HEK293T (cell line): ENCODE measurements at regions not wholly inside any gene's neighbourhood (a gene's known extent, or its start where the extent isn't known, plus 50 kb on each side); places are given as distances from the start of the nearest gene placed in this dataset.

Source experiments
- BHLHE40 ChIP-seq: fragments of 450-650 bp; IDR thresholded peaks from 2 replicates; pipeline ENCODE4 v1.6.1; 2016; ENCODE audit warnings: mild to moderate bottlenecking, moderate library complexity, borderline replicate concordance
- FOXK2 ChIP-seq: fragments of 450-650 bp; IDR thresholded peaks from 2 replicates; pipeline ENCODE4 v1.6.1; 2016; ENCODE audit warnings: mild to moderate bottlenecking
- FOXM1 ChIP-seq: fragments of 450-650 bp; IDR thresholded peaks from 2 replicates; pipeline ENCODE4 v1.6.1; 2017; ENCODE audit warnings: mild to moderate bottlenecking, borderline replicate concordance
- L3MBTL2 ChIP-seq: fragments of 450-650 bp; conservative IDR thresholded peaks from 2 replicates; pipeline ENCODE4 v1.6.1; 2016; ENCODE audit warnings: mild to moderate bottlenecking
- LEF1 ChIP-seq: fragments of 450-650 bp; IDR thresholded peaks from 2 replicates; pipeline ENCODE4 v1.6.1; 2017; ENCODE audit warnings: mild to moderate bottlenecking, borderline replicate concordance
- NFRKB ChIP-seq: fragments of 450-650 bp; IDR thresholded peaks from 2 replicates; pipeline ENCODE4 v1.6.1; 2016; ENCODE audit warnings: mild to moderate bottlenecking, moderate library complexity
- PKNOX1 ChIP-seq: fragments of 450-650 bp; IDR thresholded peaks from 2 replicates; pipeline ENCODE4 v1.6.1; 2016
- SUZ12 ChIP-seq: fragments of 450-650 bp; IDR thresholded peaks from 2 replicates; pipeline ENCODE4 v1.6.1; 2016; ENCODE audit warnings: mild to moderate bottlenecking
- TARDBP ChIP-seq: fragments of 450-650 bp; IDR thresholded peaks from 2 replicates; pipeline ENCODE4 v1.6.1; 2016
- ZNF384 ChIP-seq: fragments of 450-650 bp; IDR thresholded peaks from 2 replicates; pipeline ENCODE4 v1.6.1; 2016

DNA sequence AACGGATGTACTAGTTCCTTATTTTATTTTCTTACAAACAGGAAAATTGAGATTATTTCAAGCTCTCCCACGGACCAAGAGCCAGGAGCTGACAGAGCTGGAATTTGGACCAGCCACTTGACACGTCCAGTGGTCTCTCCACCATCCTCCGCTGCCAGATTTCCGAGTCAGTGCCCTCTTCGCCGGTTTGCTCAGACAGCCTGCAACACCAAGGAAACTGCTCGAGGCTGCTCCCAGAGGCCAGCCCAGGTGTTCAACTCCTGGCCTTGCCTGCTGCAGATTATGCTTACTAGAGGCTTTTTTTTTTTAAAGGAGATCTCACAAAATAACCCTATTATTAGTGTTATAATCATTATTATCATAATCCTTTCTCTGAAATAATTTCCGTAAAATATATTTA lies 779.8 kb downstream of the RNF144A start:
- TF ChIP-seq PKNOX1 (no peak), BHLHE40 (no peak), FOXK2 (no peak), NFRKB (no peak), ZNF384 (no peak), TARDBP (no peak), SUZ12 (no peak), FOXM1 (no peak), LEF1 (no peak), L3MBTL2 (no peak)
